ENCODE measurements at regions not wholly inside any gene's neighbourhood (a gene's known extent, or its start where the extent isn't known, plus 50 kb on each side); places are given as distances from the start of the nearest gene placed in this dataset.

DNA sequence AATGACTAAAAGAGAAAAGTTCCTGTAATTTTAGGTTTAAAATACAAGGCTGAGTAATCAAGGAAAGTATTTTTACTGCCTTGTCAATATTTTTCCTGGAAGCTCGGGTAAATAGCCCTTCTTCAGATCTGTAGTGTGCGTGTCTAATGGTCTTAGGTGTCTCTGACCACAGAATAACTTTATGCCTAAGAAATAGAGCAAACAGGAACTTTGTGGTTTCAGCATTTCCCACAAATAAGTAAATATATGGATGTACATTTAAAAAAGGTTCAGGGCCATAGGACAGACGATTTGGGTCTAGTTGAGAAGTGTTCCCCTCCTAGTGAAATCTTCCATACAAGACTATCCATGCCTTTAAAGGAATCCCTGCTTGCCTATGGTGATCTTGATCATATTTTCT is 107.0 kb downstream of the ZC3H11B start:
- POLR2A ChIA-PET (ENCODE audit: unreplicated experiment), result no interaction called here
- H3K4me1 ChIP-seq (replicated peaks; ENCODE audit: insufficient read depth), result no peaks in the 10 kb centered on the region
- CTCF ChIA-PET, result no interaction called here
- DNase-seq, result no peak
- BruUV-seq (replicated peaks), result no TSS peak
- H3K4me2 ChIP-seq, result no peak overlapping the region
- H3K27me3 ChIP-seq (ENCODE audit: insufficient read depth, low read depth), result no peaks in the 10 kb centered on the region
- intact Hi-C loops (cut with micrococcal nuclease; ENCODE audit: unreplicated experiment), result no loop called here
- H3K79me2 ChIP-seq (ENCODE audit: low read depth), result no peaks in the 10 kb centered on the region
- TF ChIP-seq EZH2 (IDR thresholded peaks at IDR 0.05; ENCODE audit: low read depth), result no peak
- TF ChIP-seq CTCF (conservative IDR thresholded peaks at IDR 0.05), result no peak
- no peak overlapping the region for H3K27ac ChIP-seq
- no peaks in the 10 kb centered on the region for H3K9me2 ChIP-seq (ENCODE audit: insufficient read depth)
- H3K36me3 ChIP-seq (ENCODE audit: low read depth), result no peaks in the 10 kb centered on the region
- H4K20me1 ChIP-seq (ENCODE audit: insufficient read depth), result no peaks in the 10 kb centered on the region
- no peak overlapping the region; the same call in 1 of the 2 replicates for H2AFZ ChIP-seq
- H3K9me3 ChIP-seq (ENCODE audit: insufficient read depth, low read depth), result no peaks in the 10 kb centered on the region; the same call in 1 of the 2 replicates
- no peaks in the 10 kb centered on the region for H3F3A ChIP-seq (ENCODE audit: insufficient read depth, low read depth)
- no peak overlapping the region for H3K4me3 ChIP-seq

- H3K9me2 ChIP-seq (ENCODE audit: insufficient read depth), result no peaks in the 10 kb centered on the region
- no peaks in the 10 kb centered on the region for H4K20me1 ChIP-seq (ENCODE audit: insufficient read depth)
- H3K79me2 ChIP-seq (ENCODE audit: low read depth), result no peaks in the 10 kb centered on the region
- no peaks in the 10 kb centered on the region for H3K36me3 ChIP-seq (ENCODE audit: low read depth)
- H3K27me3 ChIP-seq (ENCODE audit: insufficient read depth, low read depth), result no peaks in the 10 kb centered on the region
- TF ChIP-seq CTCF (conservative IDR thresholded peaks at IDR 0.05) (no peak), EZH2 (IDR thresholded peaks at IDR 0.05; ENCODE audit: low read depth) (no peak)
- DNase-seq, result no peak
- no peaks in the 10 kb centered on the region for H3K4me1 ChIP-seq (replicated peaks; ENCODE audit: insufficient read depth)
- no peak overlapping the region for H3K4me3 ChIP-seq
- H3K9me3 ChIP-seq (ENCODE audit: insufficient read depth, low read depth), result no peaks in the 10 kb centered on the region
- no peak overlapping the region for H3K27ac ChIP-seq
- H3F3A ChIP-seq (ENCODE audit: insufficient read depth, low read depth), result no peaks in the 10 kb centered on the region
- no peak overlapping the region for H2AFZ ChIP-seq
- intact Hi-C loops (cut with micrococcal nuclease; ENCODE audit: unreplicated experiment), result no loop called here
- no peak overlapping the region for H3K4me2 ChIP-seq
- ChIA-PET CTCF (no interaction called here), POLR2A (ENCODE audit: unreplicated experiment) (no interaction called here)
- no TSS peak for BruUV-seq (replicated peaks)
Measured at GRCh38 chr1:219503604-219504003, 109.3 kb downstream of the ZC3H11B start.

DNA sequence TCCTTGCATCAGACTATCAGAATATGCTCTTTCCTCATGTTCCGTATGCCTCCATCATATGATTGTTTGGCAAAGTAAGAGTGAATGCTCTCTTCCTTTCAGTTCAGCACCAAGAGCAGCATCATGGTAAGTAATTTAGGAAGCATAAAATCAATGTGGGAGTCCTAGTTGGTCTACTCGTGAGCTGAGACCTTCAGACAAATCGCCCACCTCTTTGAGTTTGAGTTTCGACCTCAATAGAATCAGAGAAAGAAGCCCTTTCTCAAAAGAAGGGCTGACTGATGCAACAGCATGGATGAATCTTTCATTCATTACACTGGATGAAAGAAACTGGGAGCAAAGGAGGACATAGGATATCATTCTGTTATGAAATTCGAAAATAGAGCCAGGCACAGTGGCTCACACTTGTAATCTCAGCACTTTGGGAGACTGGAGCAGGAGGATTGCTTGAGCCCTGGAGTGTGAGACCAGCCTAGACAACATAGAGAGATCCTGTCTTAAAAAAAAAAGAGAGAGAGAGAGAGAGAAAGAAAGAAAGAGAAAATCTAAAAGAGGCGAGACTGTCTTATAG is 112.5 kb downstream of the ZC3H11B start:
- H3K36me3 ChIP-seq (ENCODE audit: low read depth), result no peaks in the 10 kb centered on the region

More for the DNA sequence above, 112.5 kb downstream of the ZC3H11B start:
- Histone ChIP-seq H3K27ac (no peak overlapping the region), H3K27me3 (ENCODE audit: insufficient read depth, low read depth) (no peaks in the 10 kb centered on the region), H4K20me1 (ENCODE audit: insufficient read depth) (no peaks in the 10 kb centered on the region), H3K4me2 (no peak overlapping the region), H2AFZ (no peak overlapping the region), H3K4me1 (replicated peaks; ENCODE audit: insufficient read depth) (no peaks in the 10 kb centered on the region), H3K79me2 (ENCODE audit: low read depth) (no peaks in the 10 kb centered on the region), H3K9me3 (ENCODE audit: insufficient read depth, low read depth) (no peaks in the 10 kb centered on the region), H3K4me3 (no peak overlapping the region), H3F3A (ENCODE audit: insufficient read depth, low read depth) (no peaks in the 10 kb centered on the region), H3K9me2 (ENCODE audit: insufficient read depth) (no peaks in the 10 kb centered on the region)
- no TSS peak for BruUV-seq (replicated peaks)
- CTCF ChIA-PET, result no interaction called here
- POLR2A ChIA-PET (ENCODE audit: unreplicated experiment), result no interaction called here
- TF ChIP-seq EZH2 (IDR thresholded peaks at IDR 0.05; ENCODE audit: low read depth) (no peak), CTCF (conservative IDR thresholded peaks at IDR 0.05) (no peak)
- DNase-seq, result no peak
- intact Hi-C loops (cut with micrococcal nuclease; ENCODE audit: unreplicated experiment), result no loop called here
